GM23248 (cell line): ENCODE measurements at regions not wholly inside any gene's neighbourhood (a gene's known extent, or its start where the extent isn't known, plus 50 kb on each side); places are given as distances from the start of the nearest gene placed in this dataset.

Experiments used
- EZH2 ChIP-seq: fragments of 200-600 bp; sonication (generic); IDR thresholded peaks from 2 replicates; pipeline ENCODE4 v1.6.1; 2018; ENCODE audit warnings: antibody characterized with exemption, mild to moderate bottlenecking; ENCODE audit not compliant: insufficient read depth, poor library complexity, severe bottlenecking
- EZH2phosphoT487 ChIP-seq: fragments of 200-600 bp; sonication (generic); IDR thresholded peaks from 2 replicates; pipeline ENCODE4 v1.6.1; 2018; ENCODE audit warnings: antibody characterized with exemption, moderate library complexity, mild to moderate bottlenecking, low read depth; ENCODE audit not compliant: insufficient read depth

DNA sequence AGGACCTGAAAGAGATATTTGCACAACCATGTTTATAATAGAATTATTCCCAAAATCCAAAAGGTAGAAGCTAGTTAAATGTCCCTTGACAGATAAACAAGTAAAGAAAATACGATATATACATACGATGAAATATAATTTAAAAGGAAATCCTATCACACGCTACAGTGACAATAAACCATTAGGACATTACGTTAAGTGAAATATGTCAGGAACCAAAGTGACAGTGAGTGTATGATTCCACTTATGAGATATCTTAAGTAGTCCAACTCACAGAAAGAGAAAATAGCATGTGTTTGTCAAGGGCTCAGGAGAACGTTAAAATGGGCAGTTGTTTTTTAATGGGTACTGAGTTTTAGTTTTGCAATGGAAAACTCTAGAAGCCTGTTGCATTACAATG lies 212.7 kb upstream of the PMFBP1 start:
- TF ChIP-seq EZH2: no peak
- TF ChIP-seq EZH2phosphoT487: no peak
